Activated CD8-positive, alpha-beta T cell treated with anti-CD3 and anti-CD28 coated beads, Interleukin-2, amount 10 ng/mL, durations not matched to agents 7 days and 5 days (primary cell): ENCODE measurements at regions not wholly inside any gene's neighbourhood (a gene's known extent, or its start where the extent isn't known, plus 50 kb on each side); places are given as distances from the start of the nearest gene placed in this dataset.

ENCODE experiments used
- ATAC-seq: fragments of 150-1000 bp; cut with Tn5 transposase; one replicate; pipeline ENCODE4 v1.10.0; 2021; ENCODE audit warnings: moderate library complexity
- CTCF ChIA-PET: fragments of 350-600 bp; sonication (Branson Sonifier 250); formaldehyde crosslinking; loops from one replicate; lab custom pipeline; 2021; ENCODE audit warnings: antibody characterized with exemption; lab: Charles Lee
- POLR2A ChIA-PET: fragments of 350-600 bp; sonication (Branson Sonifier 250); formaldehyde crosslinking; loops from one replicate; lab custom pipeline; 2021; ENCODE audit warnings: antibody characterized with exemption; lab: Charles Lee
- DNase-seq: peaks from one replicate; pipeline ENCODE4 v3.0.0-alpha.2; 2020
- H3K27ac Mint-ChIP-seq: one replicate; pipeline ENCODE4 v1.8.0; 2021; ENCODE audit warnings: mild to moderate bottlenecking, mixed read lengths
- H3K27me3 Mint-ChIP-seq: one replicate; pipeline ENCODE4 v1.8.0; 2021; ENCODE audit warnings: low read depth, mixed read lengths
- H3K36me3 Mint-ChIP-seq: one replicate; pipeline ENCODE4 v1.8.0; 2021; ENCODE audit warnings: low read depth, mixed read lengths
- H3K4me1 Mint-ChIP-seq: one replicate; pipeline ENCODE4 v1.8.0; 2021; ENCODE audit warnings: low read depth, mixed read lengths
- H3K4me3 Mint-ChIP-seq: one replicate; pipeline ENCODE4 v1.8.0; 2021; ENCODE audit warnings: mild to moderate bottlenecking, mixed read lengths
- H3K9me3 Mint-ChIP-seq: one replicate; pipeline ENCODE4 v1.8.0; 2022; ENCODE audit warnings: mixed read lengths; ENCODE audit not compliant: insufficient read depth

GRCh38 chr13:87087741-87088140, 583.4 kb upstream of the SLITRK5 start:
- ATAC-seq (no peak), DNase-seq (no peak)
- H3K36me3 Mint-ChIP-seq = no peaks in the 10 kb centered on the region
- ChIA-PET POLR2A (no interaction called here), CTCF (no interaction called here)
- H3K4me1 Mint-ChIP-seq = no peaks in the 10 kb centered on the region
- H3K27ac Mint-ChIP-seq = no peak overlapping the region
- H3K4me3 Mint-ChIP-seq = no peak overlapping the region
- no peaks in the 10 kb centered on the region for H3K9me3 Mint-ChIP-seq
- no peaks in the 10 kb centered on the region for H3K27me3 Mint-ChIP-seq

GRCh38 chr13:87089391-87089790, 581.8 kb upstream of the SLITRK5 start:
- H3K27ac Mint-ChIP-seq = no peak overlapping the region
- H3K27me3 Mint-ChIP-seq = no peaks in the 10 kb centered on the region
- no peaks in the 10 kb centered on the region for H3K9me3 Mint-ChIP-seq
- no peak for ATAC-seq
- H3K4me1 Mint-ChIP-seq = no peaks in the 10 kb centered on the region
- H3K4me3 Mint-ChIP-seq = no peak overlapping the region
- CTCF ChIA-PET = no interaction called here
- no peak for DNase-seq
- POLR2A ChIA-PET = no interaction called here
- no peaks in the 10 kb centered on the region for H3K36me3 Mint-ChIP-seq

- no peaks in the 10 kb centered on the region for H3K9me3 Mint-ChIP-seq
- POLR2A ChIA-PET = no interaction called here
- CTCF ChIA-PET = no interaction called here
- ATAC-seq (no peak), DNase-seq (no peak)
- H3K4me3 Mint-ChIP-seq = no peak overlapping the region
- no peaks in the 10 kb centered on the region for H3K27me3 Mint-ChIP-seq
- no peaks in the 10 kb centered on the region for H3K36me3 Mint-ChIP-seq
- no peaks in the 10 kb centered on the region for H3K4me1 Mint-ChIP-seq
- H3K27ac Mint-ChIP-seq = no peak overlapping the region
These were observed 577.8 kb upstream of the SLITRK5 start for GRCh38 chr13:87093399-87093798.

DNA sequence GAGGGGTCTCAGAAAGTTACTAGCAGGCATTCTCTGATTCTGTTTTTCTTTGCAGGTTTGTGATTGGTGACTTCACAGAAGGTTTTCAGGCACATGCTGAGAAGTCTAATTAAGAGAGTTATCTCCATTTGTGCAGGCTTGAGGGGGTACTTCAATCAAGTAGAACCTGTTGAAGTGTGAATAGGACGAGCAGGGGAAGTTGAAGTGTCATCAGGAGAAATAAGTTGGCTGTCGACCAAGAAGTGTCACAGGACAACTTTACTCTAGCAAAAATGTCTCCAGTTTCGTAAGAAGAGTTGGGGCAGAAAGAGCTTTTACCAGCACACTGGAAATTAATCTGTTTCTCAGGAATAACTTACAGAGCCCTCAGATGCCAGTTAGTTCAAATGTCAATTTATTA, 576.5 kb upstream of the SLITRK5 start:
- no peaks in the 10 kb centered on the region for H3K27me3 Mint-ChIP-seq
- POLR2A ChIA-PET = no interaction called here

DNA sequence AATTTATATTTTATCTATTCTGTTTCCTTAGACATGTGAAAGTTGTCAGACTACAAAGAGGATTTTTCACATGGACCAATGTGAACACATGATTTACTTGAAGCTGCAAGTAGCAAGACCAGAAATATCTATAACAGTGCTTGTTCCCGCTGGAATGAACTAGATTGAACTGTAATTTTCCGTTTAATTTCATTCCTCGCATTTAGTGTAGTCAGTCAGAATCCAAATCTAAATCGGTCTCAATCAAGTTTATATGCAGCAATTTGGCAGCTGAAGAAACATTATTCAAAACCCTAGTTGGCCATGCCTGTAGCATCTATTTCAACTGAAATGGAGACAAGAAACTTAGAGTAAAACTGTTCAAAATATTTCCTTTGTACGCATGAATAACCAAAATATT, 570.7 kb upstream of the SLITRK5 start:
- Mint-ChIP-seq H3K27ac (no peak overlapping the region), H3K27me3 (no peaks in the 10 kb centered on the region), H3K36me3 (no peaks in the 10 kb centered on the region), H3K4me3 (no peak overlapping the region), H3K4me1 (no peaks in the 10 kb centered on the region), H3K9me3 (no peaks in the 10 kb centered on the region)
- DNase-seq (no peak), ATAC-seq (no peak)
- ChIA-PET CTCF (no interaction called here), POLR2A (no interaction called here)

More for the DNA sequence above, 576.5 kb upstream of the SLITRK5 start:
- H3K36me3 Mint-ChIP-seq = no peaks in the 10 kb centered on the region
- DNase-seq (no peak), ATAC-seq (no peak)
- H3K27ac Mint-ChIP-seq = no peak overlapping the region
- no peak overlapping the region for H3K4me3 Mint-ChIP-seq
- no peaks in the 10 kb centered on the region for H3K9me3 Mint-ChIP-seq
- H3K4me1 Mint-ChIP-seq = no peaks in the 10 kb centered on the region
- CTCF ChIA-PET = no interaction called here

DNA sequence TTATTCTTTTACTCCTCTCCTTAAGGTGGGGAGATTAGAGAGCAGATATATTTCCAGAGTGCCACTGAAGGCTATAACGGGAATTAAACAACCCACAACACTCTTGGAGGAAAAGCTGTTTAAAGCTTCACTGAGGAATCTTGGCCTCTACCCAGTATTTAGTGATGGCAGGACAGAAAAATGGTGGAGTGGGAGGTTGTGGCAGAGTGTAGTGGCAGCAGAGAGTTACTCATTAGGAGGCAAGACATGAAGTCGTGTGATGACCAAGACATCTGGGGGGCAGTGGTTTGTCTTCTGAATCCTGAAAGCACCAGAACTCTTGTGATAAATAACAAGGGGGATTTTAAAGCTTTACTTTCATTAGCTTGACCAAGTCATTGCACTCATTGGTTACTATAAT, 563.5 kb upstream of the SLITRK5 start:
- no peaks in the 10 kb centered on the region for H3K27me3 Mint-ChIP-seq
- H3K4me1 Mint-ChIP-seq = no peaks in the 10 kb centered on the region
- DNase-seq (no peak), ATAC-seq (no peak)
- CTCF ChIA-PET = interaction anchor here (0.7 kb wide), 1 partner anchor 224 kb away, joined by 3 read pairs; no protein-coding TSS in a partner anchor
- no peaks in the 10 kb centered on the region for H3K36me3 Mint-ChIP-seq
- H3K9me3 Mint-ChIP-seq = no peaks in the 10 kb centered on the region
- no peak overlapping the region for H3K27ac Mint-ChIP-seq
- POLR2A ChIA-PET = no interaction called here
- no peak overlapping the region for H3K4me3 Mint-ChIP-seq

DNA sequence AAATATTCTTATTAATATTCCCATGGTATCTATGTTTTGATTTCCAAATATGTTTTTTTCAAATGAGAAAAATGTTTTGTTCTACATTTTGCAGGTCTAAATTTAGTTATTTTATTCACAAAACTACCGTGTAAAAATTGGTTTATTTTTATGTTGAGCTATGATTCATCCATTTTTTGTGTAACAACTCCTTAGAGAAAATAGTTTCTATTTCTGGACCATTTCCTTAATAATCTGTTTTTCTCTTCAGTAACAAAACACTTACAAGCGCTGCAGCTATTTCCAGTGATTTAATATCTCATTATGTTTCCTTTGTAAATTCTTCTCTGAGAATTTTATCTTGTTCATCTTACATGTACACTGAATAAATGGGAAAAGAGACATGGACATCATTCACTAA, 550.7 kb upstream of the SLITRK5 start:
- POLR2A ChIA-PET = no interaction called here
- Mint-ChIP-seq H3K4me1 (no peaks in the 10 kb centered on the region), H3K27ac (no peak overlapping the region), H3K27me3 (no peaks in the 10 kb centered on the region), H3K9me3 (no peaks in the 10 kb centered on the region), H3K36me3 (no peaks in the 10 kb centered on the region), H3K4me3 (no peak overlapping the region)
- CTCF ChIA-PET = no interaction called here
- DNase-seq = no peak
- ATAC-seq = no peak

DNA sequence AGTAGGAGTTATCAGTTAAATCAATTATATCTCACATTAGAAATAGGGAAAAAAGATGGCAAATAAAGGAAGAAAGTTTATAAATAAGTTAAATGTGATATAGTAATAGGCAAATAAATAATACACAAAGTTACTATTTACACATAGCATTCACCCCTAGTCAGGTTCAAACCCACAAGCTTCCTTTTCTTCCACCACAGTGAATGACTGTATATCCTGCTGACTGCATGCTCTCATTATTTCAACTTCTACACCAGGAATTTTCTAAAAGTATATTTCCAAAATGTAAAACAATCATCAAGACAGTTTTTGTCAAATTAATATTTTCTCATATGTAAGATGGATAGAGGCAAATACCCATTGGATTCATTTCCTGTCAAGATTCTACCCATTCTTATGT, 548.6 kb upstream of the SLITRK5 start:
- Mint-ChIP-seq H3K4me3 (no peak overlapping the region), H3K9me3 (no peaks in the 10 kb centered on the region), H3K27me3 (no peaks in the 10 kb centered on the region), H3K4me1 (no peaks in the 10 kb centered on the region), H3K27ac (no peak overlapping the region), H3K36me3 (no peaks in the 10 kb centered on the region)
- CTCF ChIA-PET = no interaction called here
- ATAC-seq (no peak), DNase-seq (no peak)
- POLR2A ChIA-PET = no interaction called here

DNA sequence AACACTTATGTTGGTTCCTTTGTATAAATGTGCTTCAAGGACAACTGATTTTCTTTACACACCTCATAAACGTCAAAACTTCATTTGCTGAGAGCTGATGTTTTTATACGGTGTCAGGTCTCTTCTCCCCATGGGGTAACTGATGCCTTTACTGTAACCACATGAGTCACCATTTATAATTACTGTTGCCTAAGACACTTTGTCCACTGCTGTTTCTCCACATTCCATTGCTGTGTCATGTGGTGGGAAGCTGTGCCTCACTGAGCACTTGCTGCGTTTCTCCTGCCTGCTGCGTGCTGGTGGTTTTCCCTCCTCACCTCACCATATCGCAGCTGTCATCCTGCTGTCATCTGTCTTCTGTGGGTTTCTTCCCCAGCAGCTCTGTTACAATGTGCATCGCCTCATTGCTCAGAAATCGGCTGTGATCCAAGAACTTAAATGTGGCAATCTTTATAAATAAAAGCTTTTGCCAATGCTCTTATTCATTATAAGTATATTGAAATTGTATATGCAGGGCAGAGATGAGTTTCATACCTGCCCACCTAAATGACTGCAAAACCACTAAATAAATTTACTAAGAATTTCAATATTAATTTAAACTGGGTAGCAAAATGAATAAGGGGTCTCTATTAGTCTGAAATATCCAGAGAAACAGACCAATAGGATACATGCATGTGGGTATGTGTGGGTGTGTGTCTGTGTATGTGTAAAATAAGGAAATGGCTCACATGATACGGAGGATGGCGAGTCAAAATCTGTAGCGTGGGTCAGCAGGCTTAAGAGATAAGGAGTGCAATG, 547.0 kb upstream of the SLITRK5 start:
- Mint-ChIP-seq H3K4me1 (no peaks in the 10 kb centered on the region), H3K4me3 (no peak overlapping the region), H3K27me3 (no peaks in the 10 kb centered on the region), H3K9me3 (no peaks in the 10 kb centered on the region), H3K36me3 (no peaks in the 10 kb centered on the region), H3K27ac (no peak overlapping the region)
- CTCF ChIA-PET = no interaction called here
- POLR2A ChIA-PET = no interaction called here
- ATAC-seq = no peak
- DNase-seq = no peak

GRCh38 chr13:87124785-87125074, 546.4 kb upstream of the SLITRK5 start:
- no peak overlapping the region for H3K27ac Mint-ChIP-seq
- CTCF ChIA-PET = no interaction called here
- DNase-seq (no peak), ATAC-seq (no peak)
- POLR2A ChIA-PET = no interaction called here
- H3K4me3 Mint-ChIP-seq = no peak overlapping the region
- H3K4me1 Mint-ChIP-seq = no peaks in the 10 kb centered on the region
- H3K36me3 Mint-ChIP-seq = no peaks in the 10 kb centered on the region
- no peaks in the 10 kb centered on the region for H3K27me3 Mint-ChIP-seq
- no peaks in the 10 kb centered on the region for H3K9me3 Mint-ChIP-seq

DNA sequence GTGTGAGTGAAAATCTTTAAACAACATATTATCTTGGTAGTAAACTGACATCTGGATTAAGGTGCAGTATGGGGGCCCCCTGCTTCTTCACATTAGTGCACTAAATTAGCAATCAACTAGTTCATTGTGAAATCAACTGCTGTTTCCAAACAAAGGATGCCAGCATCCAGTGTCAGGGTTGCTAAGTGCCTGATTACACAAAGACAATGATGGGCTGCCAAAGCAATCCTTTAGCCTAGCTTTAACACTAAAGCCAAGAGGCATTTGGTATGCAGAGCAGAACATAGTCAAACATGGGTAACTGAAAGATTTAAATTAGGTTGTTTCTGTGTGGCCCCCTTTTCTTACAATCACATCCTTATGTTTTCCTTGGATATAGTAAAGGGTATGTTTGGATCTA, 543.1 kb upstream of the SLITRK5 start:
- no peaks in the 10 kb centered on the region for H3K36me3 Mint-ChIP-seq
- no peak overlapping the region for H3K4me3 Mint-ChIP-seq
- CTCF ChIA-PET = no interaction called here
- no peaks in the 10 kb centered on the region for H3K9me3 Mint-ChIP-seq
- no peaks in the 10 kb centered on the region for H3K27me3 Mint-ChIP-seq
- ATAC-seq = no peak
- no peaks in the 10 kb centered on the region for H3K4me1 Mint-ChIP-seq
- no peak for DNase-seq
- POLR2A ChIA-PET = no interaction called here
- H3K27ac Mint-ChIP-seq = no peak overlapping the region

DNA sequence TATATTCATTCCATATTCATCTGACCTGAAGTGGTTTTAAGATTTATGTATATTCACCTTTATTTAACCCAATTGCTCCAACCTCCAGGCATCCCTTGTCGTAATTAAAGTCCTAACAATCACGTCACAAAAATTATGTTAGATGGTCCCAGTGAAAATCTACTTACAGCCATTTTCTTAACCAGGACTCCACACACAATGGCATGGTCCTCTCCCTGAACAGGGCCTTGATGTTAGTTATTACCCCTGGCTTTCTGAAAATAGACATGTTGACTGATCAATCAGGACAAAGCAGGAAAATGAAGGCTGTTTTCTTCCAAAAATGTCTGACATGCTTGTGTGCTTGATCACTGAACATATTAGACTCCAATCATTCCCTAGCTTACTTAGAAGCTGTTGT, 542.7 kb upstream of the SLITRK5 start:
- ChIA-PET CTCF (no interaction called here), POLR2A (no interaction called here)
- H3K27me3 Mint-ChIP-seq = no peaks in the 10 kb centered on the region
- H3K4me3 Mint-ChIP-seq = no peak overlapping the region
- DNase-seq (no peak), ATAC-seq (no peak)
- no peak overlapping the region for H3K27ac Mint-ChIP-seq
- H3K4me1 Mint-ChIP-seq = no peaks in the 10 kb centered on the region
- no peaks in the 10 kb centered on the region for H3K9me3 Mint-ChIP-seq
- no peaks in the 10 kb centered on the region for H3K36me3 Mint-ChIP-seq
